Head of caudate nucleus (tissue), 42 donors: ENCODE measurements at regions not wholly inside any gene's neighbourhood (a gene's known extent, or its start where the extent isn't known, plus 50 kb on each side); places are given as distances from the start of the nearest gene placed in this dataset.

ENCODE experiments used
- DNase-seq, 42 donors: peaks; one replicate each; pipeline versions ENCODE4 v3.0.0 to v3.0.0-alpha.2; 2020 to 2021; ENCODE audit warnings: mixed read lengths in 7 of 42
- intact Hi-C: fragments of 100-400 bp; cut with DNase I; formaldehyde crosslinking; loops from one replicate; pipeline ENCODE4 v1.15.0; 2022

DNA sequence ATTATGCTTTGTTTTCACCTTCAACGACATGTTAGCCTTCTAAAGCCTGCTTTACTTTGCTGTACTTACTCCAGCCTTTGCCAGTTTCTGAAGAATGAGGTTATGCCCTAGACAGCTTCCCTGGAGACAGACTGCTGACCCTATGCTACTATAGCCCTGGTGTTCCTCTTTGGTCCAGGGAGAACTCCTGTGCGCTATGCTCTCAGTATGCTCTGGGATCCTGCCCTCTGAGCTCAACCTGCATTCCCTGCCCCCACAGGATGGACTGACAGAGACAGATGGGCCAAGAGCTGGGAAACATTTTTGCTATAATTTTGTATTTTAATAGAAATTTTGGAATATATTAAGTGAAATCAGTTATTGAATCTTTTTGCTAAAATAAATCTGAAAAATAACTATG is 425.9 kb downstream of the TMA16 start:
- intact Hi-C loops: no loop called here
- DNase-seq: no peak

DNA sequence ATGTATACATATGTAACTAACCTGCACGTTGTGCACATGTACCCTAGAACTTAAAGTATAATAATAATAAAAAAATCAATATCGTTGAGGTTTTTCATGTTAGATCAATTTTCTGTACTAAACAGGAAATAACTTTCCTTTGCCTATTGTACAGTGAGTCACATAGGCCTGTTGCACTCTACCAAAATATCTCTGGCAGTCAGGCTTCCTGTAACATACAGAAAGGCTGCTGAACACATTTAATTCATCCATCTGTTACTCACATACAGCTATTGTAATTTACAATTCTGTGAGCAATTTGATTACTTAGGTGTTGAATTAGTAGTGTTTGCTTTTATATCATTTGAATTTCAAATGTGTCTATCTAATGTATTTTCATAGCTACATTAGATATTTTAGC is 427.8 kb downstream of the TMA16 start:
- DNase-seq: no peak
- intact Hi-C loops: no loop called here

DNA sequence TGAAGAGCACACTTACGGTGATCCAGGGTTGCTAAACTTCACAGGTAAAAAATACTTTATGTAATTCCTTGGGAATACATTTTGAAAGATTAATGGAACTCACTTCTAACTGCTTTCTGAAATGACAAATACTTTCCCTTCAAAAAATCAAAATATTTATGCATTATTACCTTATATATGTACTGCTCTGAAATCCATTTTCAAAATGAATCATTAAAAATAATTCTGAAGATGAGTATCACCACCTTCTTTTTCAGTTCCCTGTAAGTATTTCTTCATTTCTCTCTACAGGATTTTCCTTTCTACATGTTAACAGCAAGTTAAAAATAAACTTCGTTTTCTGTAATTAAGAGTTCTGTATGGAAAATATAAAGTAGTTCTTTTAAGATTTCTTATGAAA is 428.6 kb downstream of the TMA16 start:
- intact Hi-C loops: no loop called here

DNA sequence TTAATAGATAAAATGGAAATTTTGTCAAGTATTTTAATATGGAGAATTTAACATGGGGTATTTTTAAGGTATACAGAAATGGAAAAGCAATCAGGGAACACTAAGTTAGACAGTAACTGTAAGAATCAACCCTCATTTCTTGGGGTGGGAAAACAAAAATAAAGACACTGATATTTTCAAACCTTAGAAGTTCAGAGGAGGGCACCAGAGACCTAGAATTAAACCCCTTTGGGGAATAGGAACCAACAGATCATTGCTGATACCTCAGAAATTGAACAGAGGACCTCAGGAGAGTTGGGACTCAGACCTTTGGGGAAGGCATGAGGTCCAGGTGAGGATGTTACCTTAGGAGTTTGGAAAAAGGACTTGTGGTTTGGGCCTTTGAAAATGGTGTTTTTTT is 435.6 kb downstream of the TMA16 start:
- no peak for DNase-seq
- intact Hi-C loops: no loop called here

More for the DNA sequence above, 428.6 kb downstream of the TMA16 start:
- DNase-seq: no peak

DNA sequence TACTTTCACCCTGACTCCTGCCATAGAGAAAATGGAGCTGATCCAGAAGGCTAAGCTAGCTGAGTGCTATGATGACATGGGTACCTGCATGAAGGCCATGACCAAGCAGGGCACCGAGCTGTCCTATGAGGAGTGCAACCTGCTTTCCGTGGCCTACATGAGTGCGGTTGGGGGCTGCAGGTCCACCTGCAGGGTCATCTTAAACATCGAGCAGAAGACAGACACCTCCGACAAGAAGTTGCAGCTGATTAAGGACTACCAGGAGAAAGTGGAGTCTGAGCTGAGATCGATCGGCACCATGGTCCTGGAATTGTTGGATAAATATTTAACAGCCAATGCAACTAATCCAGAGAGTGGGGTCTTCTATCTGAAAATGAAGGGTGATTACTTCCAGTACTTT is 438.0 kb downstream of the TMA16 start:
- no peak for DNase-seq
- intact Hi-C loops: no loop called here

DNA sequence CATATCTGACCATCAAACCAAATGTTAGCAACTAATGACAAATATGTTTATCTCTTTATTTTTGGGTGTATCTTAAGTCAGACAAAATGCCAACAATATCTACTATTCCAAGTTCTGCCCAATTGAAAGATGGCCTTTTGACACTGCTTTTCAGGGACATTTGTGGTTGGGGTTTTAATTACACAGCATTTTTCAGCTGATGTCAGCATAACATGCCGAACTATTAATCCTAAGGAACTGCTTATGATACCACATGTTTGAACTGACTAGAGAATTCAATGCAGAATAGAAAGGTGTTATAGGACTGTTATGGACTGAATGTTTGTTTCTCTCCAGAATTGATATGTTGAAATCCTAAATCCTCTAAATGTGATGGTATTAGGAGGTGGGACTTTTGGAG is 445.1 kb downstream of the TMA16 start:
- no peak for DNase-seq
- intact Hi-C loops: no loop called here

DNA sequence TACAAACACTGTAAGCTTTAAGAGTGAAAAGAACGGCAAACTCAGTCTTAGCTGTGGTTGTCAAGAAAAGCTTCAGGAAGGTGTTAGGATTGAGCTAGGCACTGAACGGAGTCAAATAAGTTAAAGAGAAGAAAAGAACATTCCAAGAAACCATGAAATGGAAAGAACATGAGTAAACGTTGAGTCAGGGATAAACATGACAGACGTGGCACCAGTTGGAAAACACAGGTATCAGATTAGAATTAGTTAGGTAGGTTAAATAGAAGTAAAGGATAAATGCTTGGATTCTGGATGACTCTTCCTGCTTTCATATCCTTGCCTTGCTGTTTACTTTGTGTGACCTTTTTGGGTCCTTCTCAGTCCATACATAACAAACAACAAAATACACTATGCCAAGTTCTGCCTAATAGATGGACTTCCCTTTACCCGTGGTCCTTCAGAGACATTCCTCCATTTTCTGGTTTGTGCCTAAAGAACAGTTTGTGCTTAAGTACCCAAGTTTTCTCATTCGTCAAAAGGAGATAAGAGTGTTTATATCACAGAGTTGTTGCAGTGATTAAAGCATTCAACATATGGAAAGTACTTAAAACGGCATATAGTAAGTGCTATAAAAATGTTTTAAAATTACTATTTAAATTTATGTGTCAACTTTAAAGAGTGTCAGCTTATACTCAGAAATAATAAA is 446.9 kb downstream of the TMA16 start:
- DNase-seq: no peak
- intact Hi-C loops: no loop called here

DNA sequence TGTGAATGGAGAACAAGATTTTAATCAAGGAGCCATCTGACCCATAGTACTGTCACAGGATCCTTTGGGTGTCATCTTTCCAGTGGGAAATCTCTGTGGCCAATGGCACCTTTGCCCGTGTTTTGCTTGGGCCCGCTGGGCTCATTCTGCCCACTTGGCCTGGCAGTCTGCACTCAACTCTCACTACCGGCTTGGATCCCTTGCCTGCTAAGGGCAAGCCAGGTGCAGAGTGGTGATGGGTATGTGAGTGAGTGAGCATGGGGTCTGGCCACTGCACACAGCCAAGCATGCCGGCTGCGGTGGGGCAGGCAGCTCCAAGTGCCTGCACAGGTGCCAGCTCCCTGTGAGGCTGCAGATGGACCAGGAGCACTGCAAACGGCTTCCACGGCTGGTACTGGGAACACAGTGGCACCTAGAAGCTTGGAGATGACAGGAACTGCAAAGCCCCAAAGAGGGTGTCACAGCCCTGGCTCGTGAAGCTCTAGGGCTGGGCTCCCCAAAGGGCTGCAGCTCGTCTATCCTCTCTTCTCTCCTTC is 454.5 kb downstream of the TMA16 start:
- intact Hi-C loops: no loop called here
- no peak for DNase-seq

DNA sequence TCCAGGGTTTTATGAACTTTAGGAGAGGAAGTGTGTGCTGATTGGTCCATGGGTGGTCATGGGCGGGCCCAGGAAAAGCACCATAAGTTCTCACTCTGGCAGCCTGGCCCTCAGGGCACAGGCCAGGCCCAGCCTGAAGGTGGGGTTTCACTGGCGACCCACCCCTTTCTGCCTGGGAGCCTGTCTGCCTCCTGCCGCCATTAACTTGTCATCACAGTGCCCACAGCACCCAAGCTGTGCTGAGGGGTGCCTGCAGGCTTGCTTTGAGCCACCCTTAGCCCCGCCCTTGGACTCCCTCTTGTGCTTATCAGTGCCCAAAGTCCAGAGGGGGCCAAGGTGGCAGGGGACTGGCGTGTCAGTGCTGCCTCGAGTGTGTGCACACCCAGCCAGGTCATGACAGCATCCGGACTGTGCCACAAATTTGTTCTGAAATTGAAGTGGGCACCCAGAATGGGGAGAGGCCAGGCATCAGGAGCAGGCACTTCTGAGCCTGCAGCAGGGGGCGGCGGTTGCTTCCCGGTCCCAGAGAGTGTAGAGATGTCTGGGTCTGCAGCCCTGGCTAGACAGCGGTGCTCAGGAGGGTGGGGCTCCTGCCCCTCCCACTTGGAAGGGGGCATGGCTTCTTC is 455.6 kb downstream of the TMA16 start:
- intact Hi-C loops: no loop called here
- DNase-seq: no peak

DNA sequence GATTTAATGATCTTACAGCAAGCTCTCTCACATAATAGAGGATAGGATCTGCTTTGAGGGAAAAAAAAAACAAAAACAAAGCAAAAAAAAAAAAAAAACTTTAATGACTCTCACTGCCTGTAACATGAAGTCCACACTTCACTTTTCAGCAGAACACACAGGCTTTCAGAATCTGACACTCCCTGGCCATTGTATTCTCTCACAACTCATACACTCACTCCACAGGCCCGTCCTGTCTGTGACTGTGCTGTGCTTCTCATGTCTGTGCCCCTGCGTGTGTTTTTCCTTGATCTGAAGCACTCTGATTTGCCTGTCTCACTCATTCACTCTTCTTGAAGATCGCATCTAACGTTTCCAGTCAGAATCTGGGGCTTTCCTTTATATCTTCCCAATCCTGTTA is 460.8 kb downstream of the TMA16 start:
- no peak for DNase-seq
- intact Hi-C loops: no loop called here

DNA sequence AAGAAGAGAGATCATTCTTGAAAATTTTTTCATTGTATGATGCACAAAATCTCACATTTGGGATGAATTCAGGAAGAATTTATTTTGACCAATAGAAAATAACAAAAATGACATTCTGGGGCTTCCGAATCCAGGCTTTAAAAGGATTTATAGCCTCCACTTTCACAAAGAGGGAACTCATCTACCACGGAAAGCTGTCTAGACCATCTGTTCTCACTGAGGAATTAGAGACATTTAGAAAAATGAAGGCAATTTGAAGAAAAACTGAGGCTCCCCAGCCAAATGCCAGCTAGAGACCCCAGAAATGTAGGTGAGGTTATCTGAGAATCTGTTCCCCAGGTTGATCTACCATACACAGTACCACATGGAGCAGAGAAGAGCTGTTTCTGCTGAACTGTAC is 464.3 kb downstream of the TMA16 start:
- intact Hi-C loops: no loop called here
- DNase-seq: no peak

DNA sequence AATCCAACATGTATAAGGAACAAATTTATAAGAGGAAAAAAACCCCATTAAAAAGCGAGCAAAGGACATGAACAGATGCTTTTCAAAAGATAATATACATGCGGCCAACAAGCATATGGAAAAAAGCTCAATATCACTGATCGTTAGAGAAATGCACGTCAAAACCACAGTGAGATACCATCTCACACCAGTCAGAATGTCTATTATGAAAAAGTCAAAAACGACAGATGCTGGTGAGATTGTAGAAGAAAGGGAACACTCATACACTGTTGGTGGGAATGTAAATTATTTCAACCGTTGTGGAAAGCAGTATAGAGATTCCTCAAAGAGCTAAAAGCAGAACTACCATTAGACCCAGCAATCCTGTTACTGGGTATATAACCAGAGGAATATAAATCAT is 465.4 kb downstream of the TMA16 start:
- intact Hi-C loops: no loop called here
- no peak for DNase-seq

DNA sequence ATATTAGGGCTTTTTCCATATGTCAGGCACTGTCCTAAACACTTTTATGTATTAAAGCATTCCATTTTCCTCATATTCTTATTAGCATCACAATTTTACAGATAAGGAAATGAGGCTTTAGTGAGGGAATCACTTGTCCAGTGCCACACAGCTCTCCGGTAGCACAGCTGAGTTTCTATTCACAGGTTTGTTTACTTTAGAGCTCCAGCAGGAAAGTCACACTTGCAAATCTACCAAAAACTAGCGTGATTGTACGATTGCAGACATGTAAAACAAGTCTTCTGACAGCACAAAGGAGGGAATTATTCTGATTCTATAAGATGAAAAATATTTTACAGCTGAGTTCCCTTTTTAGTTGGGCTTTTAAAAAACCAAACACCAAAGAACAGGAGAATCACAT is 472.1 kb downstream of the TMA16 start:
- DNase-seq: no peak
- intact Hi-C loops: no loop called here

DNA sequence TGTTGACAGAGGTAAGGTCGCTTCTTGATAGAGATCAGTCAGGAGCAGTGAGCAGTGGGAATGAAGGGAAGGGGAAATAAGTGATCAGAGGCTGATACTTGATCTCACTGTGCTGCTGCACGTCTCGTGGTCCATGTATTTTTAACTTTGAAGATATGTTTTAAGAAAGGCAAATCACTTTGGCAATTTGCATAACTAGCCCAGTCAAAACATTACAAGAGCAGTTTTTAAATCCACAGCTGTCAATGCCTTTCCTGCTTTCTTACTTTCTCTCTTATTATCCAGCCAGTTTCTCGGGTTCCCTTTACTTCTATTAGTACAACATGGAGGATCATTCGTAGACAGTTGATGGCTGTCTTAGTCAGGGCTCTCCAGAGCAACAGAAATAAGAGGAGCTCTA is 472.8 kb downstream of the TMA16 start:
- intact Hi-C loops: no loop called here
- DNase-seq: no peak

DNA sequence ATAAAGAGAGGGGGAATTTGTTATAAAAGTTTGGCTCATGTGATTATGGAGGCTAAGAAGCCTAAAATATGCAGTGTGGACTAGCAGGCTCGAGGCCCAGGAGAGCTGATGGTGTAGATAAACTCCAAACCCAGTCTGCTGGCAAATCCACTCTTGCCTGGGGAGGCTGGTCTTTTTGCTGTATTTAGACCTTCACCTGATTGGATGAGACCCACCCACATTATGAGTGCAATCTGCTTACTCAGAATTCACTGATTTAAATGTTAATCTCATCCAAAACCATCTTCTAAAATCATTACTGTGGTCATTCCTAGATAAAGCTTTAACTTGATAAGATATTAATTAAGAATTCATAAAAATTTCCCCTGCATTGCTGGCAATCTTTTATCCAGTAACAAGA is 473.2 kb downstream of the TMA16 start:
- no peak for DNase-seq

DNA sequence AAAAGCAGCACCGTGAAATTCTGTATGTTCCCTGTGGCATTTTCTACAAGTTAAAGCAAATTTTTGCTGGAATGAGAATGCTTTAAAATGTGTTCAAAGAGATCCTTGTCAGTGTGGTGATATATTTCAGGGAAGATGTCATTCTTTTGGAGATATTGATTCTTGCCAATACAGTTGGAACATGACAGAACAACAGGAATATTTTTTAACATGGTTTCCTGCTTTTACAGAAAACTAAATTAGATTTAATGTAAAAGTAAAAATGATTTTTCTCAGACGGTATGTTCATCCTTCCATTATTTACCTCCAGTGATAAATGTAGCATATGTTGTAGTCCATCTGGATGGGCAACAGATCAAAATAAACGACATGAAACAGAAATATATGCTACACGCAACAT is 474.8 kb downstream of the TMA16 start:
- DNase-seq: no peak
- intact Hi-C loops: no loop called here

More for the DNA sequence above, 473.2 kb downstream of the TMA16 start:
- intact Hi-C loops: no loop called here

DNA sequence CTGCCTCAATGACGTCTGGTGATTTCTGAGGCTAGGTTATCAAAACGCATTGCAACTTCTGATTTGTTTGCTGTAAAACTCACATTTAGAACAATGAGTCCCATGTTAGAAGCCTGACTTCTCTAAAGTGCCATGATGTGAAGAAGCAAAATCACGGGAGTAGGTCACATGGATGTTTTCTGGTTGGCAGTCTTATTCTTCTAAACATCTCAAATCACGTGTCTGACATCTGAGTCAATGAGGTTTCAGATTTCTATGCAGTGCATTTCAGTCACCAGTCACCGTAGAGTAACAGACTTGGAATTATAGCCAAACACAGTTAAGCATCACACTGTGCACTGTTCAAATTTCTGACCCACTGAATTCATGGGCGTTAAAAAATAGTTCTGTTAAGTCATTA is 482.1 kb downstream of the TMA16 start:
- intact Hi-C loops: no loop called here
- DNase-seq: no peak

DNA sequence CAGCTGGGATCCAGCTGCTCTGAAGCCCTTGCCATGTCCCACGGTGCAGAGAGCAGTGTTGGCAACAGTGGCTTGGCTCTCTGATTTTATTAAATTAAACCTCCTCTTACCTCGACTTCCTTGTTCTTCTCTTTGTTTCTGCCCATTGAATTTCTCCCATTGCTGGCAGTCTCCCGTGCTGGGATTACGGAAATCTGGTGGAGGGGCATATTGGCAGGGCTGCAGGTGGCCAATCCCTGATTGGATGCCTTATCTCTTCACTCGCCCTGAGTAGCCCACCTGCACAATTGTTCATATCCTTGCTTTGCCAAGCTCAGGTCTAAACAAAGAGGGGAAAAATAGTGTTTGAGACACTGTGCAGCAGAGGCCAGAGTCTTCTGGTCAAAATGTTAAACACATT is 493.9 kb downstream of the TMA16 start:
- intact Hi-C loops: no loop called here
- DNase-seq: no peak

DNA sequence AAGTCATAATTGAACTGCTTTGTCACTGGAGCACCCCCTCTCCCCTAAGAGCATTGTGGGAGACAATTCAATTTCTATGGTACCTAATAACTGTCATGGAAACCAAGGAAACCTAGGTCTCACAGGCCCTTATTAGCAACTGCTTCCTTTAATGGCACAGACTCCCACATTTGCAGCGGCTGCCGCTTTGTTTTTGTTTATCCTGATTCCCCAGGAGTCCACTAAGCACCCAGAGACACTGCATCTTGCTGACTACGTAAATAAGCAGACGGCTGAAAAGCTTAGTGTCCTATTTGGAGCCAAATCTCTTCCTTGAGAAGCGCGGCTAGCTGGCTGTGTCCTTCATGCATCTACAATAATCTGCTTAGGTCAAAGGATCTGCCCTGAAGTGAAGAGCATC is 494.4 kb downstream of the TMA16 start:
- intact Hi-C loops: no loop called here
- DNase-seq: peak in 9 of 42 donors; percentile 2 to 28 (median 4)

DNA sequence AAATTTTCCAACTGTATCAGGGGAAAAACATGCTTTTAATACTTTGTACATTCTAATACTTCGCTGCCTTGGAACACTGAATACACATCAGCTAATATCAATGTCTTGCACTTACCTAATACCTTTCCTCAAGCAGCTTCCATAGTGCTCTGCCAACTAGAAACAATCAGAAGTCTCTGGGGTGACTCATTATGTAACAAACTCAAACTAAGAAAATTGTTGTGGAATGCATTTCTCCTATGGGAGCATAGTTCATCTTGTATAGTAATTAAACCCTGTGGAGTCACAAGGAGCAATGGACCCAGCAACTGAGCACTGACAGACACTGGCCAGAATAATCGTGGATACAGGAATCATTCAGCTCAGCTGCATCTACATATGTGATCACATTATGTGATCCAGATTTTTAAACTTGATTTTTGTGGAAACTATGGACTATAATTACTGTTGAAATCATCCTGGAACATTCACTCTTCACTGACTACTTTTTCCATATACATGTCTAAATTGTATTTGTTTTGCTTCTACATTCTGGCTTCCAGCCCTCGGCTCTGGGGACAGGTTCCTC is 496.9 kb downstream of the TMA16 start:
- no peak for DNase-seq
- intact Hi-C loops: no loop called here

DNA sequence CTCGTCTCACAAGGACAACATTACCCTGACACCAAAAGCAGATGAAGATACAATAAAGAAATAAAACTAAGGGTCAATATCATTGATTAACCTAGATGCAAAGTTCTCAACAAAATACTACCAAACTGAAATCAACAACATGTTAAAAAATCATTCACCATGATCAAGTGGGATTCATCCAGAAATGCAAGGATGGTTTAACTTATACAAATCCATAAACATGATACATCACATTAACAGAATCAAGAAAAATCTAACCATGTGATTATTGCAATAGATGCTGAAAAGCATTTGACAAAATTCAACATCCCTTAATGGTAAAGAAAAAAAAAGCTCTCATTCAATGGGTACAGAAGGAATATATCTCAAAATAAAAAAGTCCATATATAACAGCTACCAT is 514.9 kb downstream of the TMA16 start:
- intact Hi-C loops: no loop called here

More for the DNA sequence above, 514.9 kb downstream of the TMA16 start:
- DNase-seq: no peak
